A549 (cell line): ENCODE measurements at regions not wholly inside any gene's neighbourhood (a gene's known extent, or its start where the extent isn't known, plus 50 kb on each side); places are given as distances from the start of the nearest gene placed in this dataset.

ENCODE experiments used
- ATAC-seq, 2 experiments: fragments of 200-7000 bp in 1 of 2; fragments of >200 bp in 1 of 2; cut with Nextera tagmentation in 1 of 2; cut with Tn5 transposase in 1 of 2; 3 replicates each; pipeline versions ENCODE4 v1.8.0 to v1.9.1; 2018 to 2020; ENCODE audit warnings: mild to moderate bottlenecking in 1 of 2, moderate library complexity in 1 of 2
- CTCF ChIA-PET: fragments of 300-600 bp; sonication (Branson Sonifier 250); formaldehyde crosslinking; extraction: SDS; loops from one replicate; lab custom pipeline; 2021; ENCODE audit warnings: antibody characterized with exemption, inconsistent platforms; lab: Yijun Ruan, JAX
- POLR2A ChIA-PET: fragments of 350-600 bp; formaldehyde crosslinking; extraction: SDS; loops from one replicate; lab custom pipeline; 2021; ENCODE audit warnings: antibody characterized with exemption, inconsistent platforms; lab: Yijun Ruan, JAX
- DNase-seq, 2 experiments: peaks; one replicate each; pipeline versions ENCODE4 v3.0.0 to v3.0.0-alpha.2; 2011 to 2016; ENCODE audit warnings: low read depth in 1 of 2, low spot score in 1 of 2
- FAIRE-seq: peaks from 2 replicates; lab custom pipeline; 2011; peaks lifted over from hg19 to GRCh38; lab: Jason Lieb, UNC
- H3K27ac ChIP-seq, 2 experiments: fragments of >200 bp; sonication (Bioruptor Twin); formaldehyde crosslinking; 3 replicates each; pipeline ENCODE4 v1.5.1; 2016 to 2017
- H3K4me1 ChIP-seq: fragments of >200 bp; sonication (Bioruptor Twin); formaldehyde crosslinking; 3 replicates; pipeline ENCODE4 v1.6.1; 2016
- H3K4me2 ChIP-seq: fragments of >200 bp; sonication (Bioruptor Twin); formaldehyde crosslinking; 3 replicates; pipeline ENCODE4 v1.6.1; 2016
- H3K4me3 ChIP-seq: fragments of >200 bp; sonication (Bioruptor Twin); formaldehyde crosslinking; 3 replicates; pipeline ENCODE4 v1.5.1; 2016
- H3K9me3 ChIP-seq: fragments of >200 bp; sonication (Bioruptor Twin); formaldehyde crosslinking; 3 replicates; pipeline ENCODE4 v1.6.1; 2016
- CBX2 ChIP-seq: fragments of 200-600 bp; sonication (generic); IDR thresholded peaks from 2 replicates; pipeline ENCODE4 v1.6.1; 2016; ENCODE audit warnings: low read depth, mild to moderate bottlenecking, borderline replicate concordance
- CBX8 ChIP-seq: fragments of 200-600 bp; sonication (generic); IDR thresholded peaks from 2 replicates; pipeline ENCODE4 v1.6.1; 2016
- CEBPB ChIP-seq, 2 experiments: fragments of >200 bp in 1 of 2; sonication (Bioruptor Twin) in 1 of 2; formaldehyde crosslinking in 1 of 2; IDR thresholded peaks; 2 replicates each; pipeline ENCODE4 v1.6.1; 2012 to 2016
- CHD4 ChIP-seq: fragments of 200-600 bp; sonication (generic); IDR thresholded peaks from 2 replicates; pipeline ENCODE4 v1.6.1; 2016; ENCODE audit warnings: antibody characterized with exemption, mild to moderate bottlenecking, borderline replicate concordance
- CTCF ChIP-seq: fragments of >200 bp; sonication (Bioruptor Twin); formaldehyde crosslinking; IDR thresholded peaks from 3 replicates; pipeline ENCODE4 v1.5.1; 2016
- EHF ChIP-seq: fragments of 250-450 bp; sonication (Bioruptor Pico); IDR thresholded peaks from 2 replicates; pipeline ENCODE4 v1.5.0; 2020; ENCODE audit warnings: mild to moderate bottlenecking
- EHMT2 ChIP-seq: fragments of 200-600 bp; sonication (generic); IDR thresholded peaks from 2 replicates; pipeline ENCODE4 v1.6.1; 2016; ENCODE audit warnings: antibody characterized with exemption, low read depth, mild to moderate bottlenecking, moderate library complexity
- EP300 ChIP-seq, 2 experiments: fragments of >200 bp; sonication (Bioruptor Twin); formaldehyde crosslinking; IDR thresholded peaks; 2 replicates in 1 of 2; 3 replicates in 1 of 2; pipeline ENCODE4 v1.6.1; 2016 to 2017
- FOSB ChIP-seq: fragments of 250-450 bp; sonication (Bioruptor Pico); IDR thresholded peaks from 2 replicates; pipeline ENCODE4 v1.5.0; 2020; ENCODE audit warnings: mild to moderate bottlenecking, moderate library complexity
- FOSL2 ChIP-seq, 2 experiments: fragments of 450-650 bp in 1 of 2; fragments of >200 bp in 1 of 2; sonication (Bioruptor Twin) in 1 of 2; formaldehyde crosslinking; IDR thresholded peaks; 2 replicates each; pipeline versions ENCODE4 v1.5.0 to v1.6.1; 2016 to 2020; ENCODE audit warnings: mild to moderate bottlenecking in 1 of 2, moderate library complexity in 1 of 2
- FOXS1 ChIP-seq: fragments of 250-450 bp; sonication (Bioruptor Pico); IDR thresholded peaks from 2 replicates; pipeline ENCODE4 v1.5.0; 2020; ENCODE audit warnings: mild to moderate bottlenecking, moderate library complexity
- GATA3 ChIP-seq: IDR thresholded peaks from 2 replicates; pipeline ENCODE4 v1.6.1; 2012; ENCODE audit warnings: borderline replicate concordance
- HDAC2 ChIP-seq: fragments of 200-600 bp; sonication (generic); IDR thresholded peaks from 2 replicates; pipeline ENCODE4 v1.6.1; 2016
- HES2 ChIP-seq: fragments of >200 bp; sonication (Bioruptor Twin); formaldehyde crosslinking; IDR thresholded peaks from 2 replicates; pipeline ENCODE4 v1.6.1; 2016
- HEYL ChIP-seq: fragments of 250-450 bp; sonication (Bioruptor Pico); IDR thresholded peaks from 2 replicates; pipeline ENCODE4 v1.8.0; 2021; ENCODE audit warnings: mild to moderate bottlenecking, moderate library complexity
- JUN ChIP-seq, 2 experiments: fragments of >200 bp; sonication (Bioruptor Twin); formaldehyde crosslinking; IDR thresholded peaks; 2 replicates in 1 of 2; 3 replicates in 1 of 2; pipeline ENCODE4 v1.6.1; 2016 to 2017
- KDM5A ChIP-seq: fragments of 200-600 bp; sonication (generic); IDR thresholded peaks from 2 replicates; pipeline ENCODE4 v1.6.1; 2016; ENCODE audit warnings: antibody characterized with exemption, mild to moderate bottlenecking
- MAX ChIP-seq: IDR thresholded peaks from 2 replicates; pipeline ENCODE4 v1.6.1; 2012
- MAZ ChIP-seq: fragments of 150-350 bp; IDR thresholded peaks from 2 replicates; pipeline ENCODE4 v1.6.1; 2014; ENCODE audit warnings: antibody characterized with exemption, low read depth, low read length, borderline replicate concordance
- NR3C1 ChIP-seq: fragments of >200 bp; sonication (Bioruptor Twin); formaldehyde crosslinking; IDR thresholded peaks from 3 replicates; pipeline ENCODE4 v1.6.1; 2017
- PBX3 ChIP-seq: IDR thresholded peaks from 2 replicates; pipeline ENCODE4 v1.6.1; 2012
- POLR2AphosphoS2 ChIP-seq: conservative IDR thresholded peaks from 2 replicates; pipeline ENCODE4 v1.6.1; 2012; ENCODE audit warnings: low read length, improper control_type of control experiment, inconsistent platforms
- RAD21 ChIP-seq, 2 experiments: fragments of >200 bp in 1 of 2; sonication (Bioruptor Twin) in 1 of 2; formaldehyde crosslinking in 1 of 2; IDR thresholded peaks in 1 of 2; conservative IDR thresholded peaks in 1 of 2; 2 replicates in 1 of 2; 3 replicates in 1 of 2; pipeline ENCODE4 v1.6.1; 2012 to 2018; ENCODE audit warnings: inconsistent platforms in 1 of 2
- RFX5 ChIP-seq: fragments of 450-650 bp; IDR thresholded peaks from 2 replicates; pipeline ENCODE4 v1.7.1; 2014; ENCODE audit warnings: antibody characterized with exemption, mild to moderate bottlenecking, moderate library complexity
- SMC3 ChIP-seq: fragments of >200 bp; sonication (Bioruptor Twin); formaldehyde crosslinking; IDR thresholded peaks from 3 replicates; pipeline ENCODE4 v1.6.1; 2018; ENCODE audit warnings: inconsistent platforms
- TFCP2L1 ChIP-seq: fragments of 250-450 bp; sonication (Bioruptor Pico); IDR thresholded peaks from 2 replicates; pipeline ENCODE4 v1.5.0; 2021; ENCODE audit warnings: mild to moderate bottlenecking
- USF2 ChIP-seq: fragments of 450-650 bp; IDR thresholded peaks from 2 replicates; pipeline ENCODE4 v1.6.1; 2014; ENCODE audit warnings: antibody characterized with exemption
- WGBS: methylation state at CpG from one replicate; pipeline ENCODE4 v1.1.6; 2017; ENCODE audit errors: missing lambda C conversion rate; 5-methylcytosine and 5-hydroxymethylcytosine counted together

GRCh38 chr14:45868863-45869262, 615.9 kb upstream of the MIS18BP1 start:
- Histone ChIP-seq H3K4me2 (no peak overlapping the region), H3K4me1 (no peaks in the 10 kb centered on the region), H3K27ac (no peak overlapping the region), H3K4me3 (no peak overlapping the region), H3K9me3 (no peaks in the 10 kb centered on the region)
- FAIRE-seq (no peak), DNase-seq (no peak), ATAC-seq (no peak)
- 0% methylated on average over 2 of the region's 2 CpGs for WGBS
- ChIA-PET POLR2A (no interaction called here), CTCF (no interaction called here)
- TF ChIP-seq HDAC2 (no peak), HEYL (CRISPR knock-in tag) (no peak), NR3C1 (no peak), FOXS1 (CRISPR knock-in tag) (no peak), FOSB (CRISPR knock-in tag) (no peak), HES2 (no peak), EP300 (IDR thresholded peaks at IDR 0.05) (no peak), MAZ (no peak), USF2 (no peak), CTCF (no peak), RFX5 (no peak), MAX (no peak), RAD21 (conservative IDR thresholded peaks at IDR 0.05 in 1 of 2, IDR thresholded peaks at IDR 0.05 in 1 of 2) (no peak), PBX3 (no peak)

GRCh38 chr14:45868377-45868776, 615.4 kb upstream of the MIS18BP1 start:
- H3K4me2 ChIP-seq, result no peak overlapping the region
- no peak for DNase-seq
- CTCF ChIA-PET, result no interaction called here
- no peak for TF ChIP-seq CBX2
- no peak for TF ChIP-seq HEYL (CRISPR knock-in tag)
- no peak for TF ChIP-seq EHF (CRISPR knock-in tag)
- no peak for TF ChIP-seq PBX3
- TF ChIP-seq CBX8, result no peak
- TF ChIP-seq RAD21 (conservative IDR thresholded peaks at IDR 0.05 in 1 of 2, IDR thresholded peaks at IDR 0.05 in 1 of 2), result no peak
- no peak for TF ChIP-seq SMC3
- no peak for TF ChIP-seq TFCP2L1 (CRISPR knock-in tag)
- TF ChIP-seq CTCF, result no peak
- no peak for TF ChIP-seq CHD4
- no peak for TF ChIP-seq KDM5A
- TF ChIP-seq RFX5, result no peak
- TF ChIP-seq GATA3, result no peak
- TF ChIP-seq FOSL2 (IDR thresholded peaks at IDR 0.05), result no peak
- TF ChIP-seq FOSL2 (CRISPR knock-in tag; IDR thresholded peaks at IDR 0.05), result no peak
- TF ChIP-seq POLR2AphosphoS2, result no peak
- TF ChIP-seq EHMT2, result no peak
- TF ChIP-seq CEBPB (IDR thresholded peaks at IDR 0.05), result no peak
- no peak for TF ChIP-seq JUN (IDR thresholded peaks at IDR 0.05)
- TF ChIP-seq, all 56 proteins: peak for 0
- H3K27ac ChIP-seq, result no peak overlapping the region
- H3K9me3 ChIP-seq, result no peaks in the 10 kb centered on the region
- FAIRE-seq (no peak), ATAC-seq (no peak)
- POLR2A ChIA-PET, result no interaction called here
- WGBS, result 0% methylated on average over 2 of the region's 2 CpGs
- H3K4me1 ChIP-seq, result no peaks in the 10 kb centered on the region
- H3K4me3 ChIP-seq, result no peak overlapping the region
